Right lobe of liver (tissue), 6 donors: ENCODE measurements at regions not wholly inside any gene's neighbourhood (a gene's known extent, or its start where the extent isn't known, plus 50 kb on each side); places are given as distances from the start of the nearest gene placed in this dataset.

Experiments used
- ATAC-seq, 4 donors: fragments of 200-7000 bp; cut with Tn5 transposase; one replicate each; pipeline ENCODE4 v1.9.1; 2020; ENCODE audit warnings: mild to moderate bottlenecking in 4 of 4, moderate library complexity in 4 of 4
- DNase-seq, 3 donors: peaks; one replicate each; pipeline ENCODE4 v3.0.0-alpha.2; 2020
- H3K27ac ChIP-seq, 3 donors: fragments of 200-600 bp; one replicate each; pipeline ENCODE4 v1.8.0; 2022
- H3K27me3 ChIP-seq, 2 donors: fragments of 200-600 bp; one replicate each; pipeline ENCODE4 v1.8.0; 2022
- H3K36me3 ChIP-seq, 4 donors: fragments of 200-600 bp; sonication (generic) in 1 of 4; one replicate each; pipeline versions ENCODE4 v1.5.1 to v1.8.0; 2017 to 2022; ENCODE audit warnings: control low read depth in 1 of 4
- H3K4me1 ChIP-seq, 4 donors: fragments of 200-600 bp; sonication (generic) in 1 of 4; one replicate each; pipeline versions ENCODE4 v1.5.1 to v1.8.0; 2017 to 2022; ENCODE audit warnings: control low read depth in 1 of 4
- H3K4me3 ChIP-seq, 3 donors: fragments of 200-600 bp; one replicate each; pipeline ENCODE4 v1.8.0; 2022
- H3K9me3 ChIP-seq, 4 donors: fragments of 200-600 bp; sonication (generic) in 1 of 4; one replicate each; pipeline versions ENCODE4 v1.5.1 to v1.8.0; 2017 to 2022; ENCODE audit warnings: control low read depth in 1 of 4
- POLR2A ChIP-seq: fragments of 450-650 bp; IDR thresholded peaks from one replicate; pipeline ENCODE4 v1.6.1; 2017; ENCODE audit warnings: antibody characterized with exemption, mild to moderate bottlenecking
- WGBS: methylation state at CpG from one replicate; pipeline ENCODE4 v1.1.6; 2018; ENCODE audit warnings: low coverage, low lambda C conversion rate; ENCODE audit not compliant: insufficient coverage; ENCODE audit errors: missing lambda C conversion rate; 5-methylcytosine and 5-hydroxymethylcytosine counted together
- intact Hi-C, 2 donors: fragments of 100-400 bp; cut with DNase I; formaldehyde crosslinking; loops; one replicate each; pipeline versions ENCODE4 v1.11.2 to v1.14.1; 2022
- TF ChIP-seq, protein P1 (sequence below), 4 donors: fragments of 200-600 bp in 3 of 4; fragments of 450-650 bp in 1 of 4; IDR thresholded peaks; one replicate each; pipeline versions ENCODE4 v1.5.1 to v1.8.0; 2016 to 2022; ENCODE audit warnings: antibody characterized with exemption in 4 of 4, mild to moderate bottlenecking in 2 of 4
- donor health status: DM: no; HTN: yes; CAD: no.
- donor health status: DM: no; HTN: no; CAD: no.
- donor health status: DM: no; HTN: no; CAD: no.
- donor health status: DM: no; HTN: yes; CAD: no.
- donor health status: DM: no; HTN: yes; CAD: no.

DNA sequence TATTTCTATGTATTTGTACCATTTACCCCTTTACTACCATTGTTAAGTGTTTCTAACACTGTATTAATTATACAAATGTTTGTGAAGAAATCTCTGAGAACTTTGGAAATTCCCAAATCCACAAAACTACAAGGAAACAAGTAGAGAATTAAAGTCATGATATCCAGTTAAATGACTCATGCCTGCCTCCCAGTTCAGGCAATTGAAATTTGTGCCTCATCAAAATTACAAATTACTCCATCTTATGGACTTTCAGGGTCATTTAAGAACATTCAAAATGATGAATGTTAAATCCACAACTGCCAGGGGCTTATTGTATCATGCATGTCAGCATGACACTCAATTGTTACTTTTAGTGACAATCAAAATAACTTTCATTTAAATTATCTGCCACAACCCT lies 282.4 kb downstream of the ZNF326 start:
- Histone ChIP-seq H3K9me3 (no peaks in the 10 kb centered on the region), H3K27ac (no peak overlapping the region), H3K36me3 (no peaks in the 10 kb centered on the region), H3K4me1 (no peaks in the 10 kb centered on the region), H3K4me3 (no peak overlapping the region), H3K27me3 (no peaks in the 10 kb centered on the region)
- TF ChIP-seq POLR2A: no peak
- TF ChIP-seq, protein P1, sequence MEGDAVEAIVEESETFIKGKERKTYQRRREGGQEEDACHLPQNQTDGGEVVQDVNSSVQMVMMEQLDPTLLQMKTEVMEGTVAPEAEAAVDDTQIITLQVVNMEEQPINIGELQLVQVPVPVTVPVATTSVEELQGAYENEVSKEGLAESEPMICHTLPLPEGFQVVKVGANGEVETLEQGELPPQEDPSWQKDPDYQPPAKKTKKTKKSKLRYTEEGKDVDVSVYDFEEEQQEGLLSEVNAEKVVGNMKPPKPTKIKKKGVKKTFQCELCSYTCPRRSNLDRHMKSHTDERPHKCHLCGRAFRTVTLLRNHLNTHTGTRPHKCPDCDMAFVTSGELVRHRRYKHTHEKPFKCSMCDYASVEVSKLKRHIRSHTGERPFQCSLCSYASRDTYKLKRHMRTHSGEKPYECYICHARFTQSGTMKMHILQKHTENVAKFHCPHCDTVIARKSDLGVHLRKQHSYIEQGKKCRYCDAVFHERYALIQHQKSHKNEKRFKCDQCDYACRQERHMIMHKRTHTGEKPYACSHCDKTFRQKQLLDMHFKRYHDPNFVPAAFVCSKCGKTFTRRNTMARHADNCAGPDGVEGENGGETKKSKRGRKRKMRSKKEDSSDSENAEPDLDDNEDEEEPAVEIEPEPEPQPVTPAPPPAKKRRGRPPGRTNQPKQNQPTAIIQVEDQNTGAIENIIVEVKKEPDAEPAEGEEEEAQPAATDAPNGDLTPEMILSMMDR (IDR thresholded peaks at IDR 0.05): no peak
- intact Hi-C loops: no loop called here
- ATAC-seq (no peak), DNase-seq (no peak)

DNA sequence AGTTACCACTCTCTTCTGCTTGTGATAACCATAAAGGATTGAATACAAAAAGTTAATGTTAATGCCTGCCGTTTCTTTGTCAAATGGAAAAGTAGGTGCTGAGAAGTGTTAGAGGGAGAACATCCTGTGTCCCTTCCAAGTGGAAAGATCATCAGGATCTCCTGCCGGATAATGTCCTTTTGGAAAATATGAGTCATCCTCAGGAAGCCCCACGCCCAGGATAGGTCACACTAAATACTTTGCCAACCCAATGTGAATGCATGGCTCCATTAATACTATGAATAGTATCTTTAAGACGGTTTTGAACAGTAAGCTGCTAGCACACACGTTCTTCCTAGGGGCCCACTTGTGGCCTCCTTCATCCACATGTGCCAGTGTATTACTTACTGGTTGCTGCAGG lies 279.5 kb downstream of the ZNF326 start:
- intact Hi-C loops: no loop called here
- H3K4me1 ChIP-seq: no peaks in the 10 kb centered on the region
- no peaks in the 10 kb centered on the region for H3K9me3 ChIP-seq
- no peaks in the 10 kb centered on the region for H3K27me3 ChIP-seq
- 38% methylated on average over 4 of the region's 5 CpGs for WGBS
- H3K36me3 ChIP-seq: no peaks in the 10 kb centered on the region
- H3K27ac ChIP-seq: no peak overlapping the region
- TF ChIP-seq, protein P1 (IDR thresholded peaks at IDR 0.05): no peak
- TF ChIP-seq POLR2A: no peak
- DNase-seq: no peak
- H3K4me3 ChIP-seq: no peak overlapping the region
- no peak for ATAC-seq

DNA sequence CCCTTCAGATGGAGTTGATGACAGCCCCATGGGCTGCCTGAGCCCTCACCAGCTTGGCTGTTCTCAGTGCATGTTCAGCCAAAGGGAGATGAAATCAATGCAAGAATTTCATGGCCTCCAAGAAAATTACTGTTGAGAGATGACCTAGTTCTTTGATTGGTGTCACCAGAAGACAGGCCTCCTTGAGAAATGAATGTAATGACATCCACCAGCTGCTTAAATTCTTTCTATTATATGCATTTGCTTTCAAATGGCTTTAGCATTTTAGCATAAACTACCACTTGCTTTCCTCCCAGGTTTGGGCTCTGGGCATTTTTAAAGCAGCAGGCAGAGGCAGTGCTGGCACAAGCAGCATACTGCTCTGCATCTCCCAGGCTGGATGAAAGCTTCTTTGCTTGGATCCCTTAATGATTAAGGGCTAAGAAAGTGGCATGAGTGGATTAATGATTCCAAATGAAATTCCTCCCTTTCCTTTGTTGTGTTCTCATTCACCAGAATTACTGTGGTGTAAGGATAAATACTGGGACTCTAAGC lies 278.4 kb downstream of the ZNF326 start:
- TF ChIP-seq POLR2A: no peak
- TF ChIP-seq, protein P1 (IDR thresholded peaks at IDR 0.05): no peak
- Histone ChIP-seq H3K4me3 (no peak overlapping the region), H3K27ac (no peak overlapping the region), H3K9me3 (no peaks in the 10 kb centered on the region), H3K4me1 (no peaks in the 10 kb centered on the region), H3K36me3 (no peaks in the 10 kb centered on the region), H3K27me3 (no peaks in the 10 kb centered on the region)
- ATAC-seq: no peak
- intact Hi-C loops: no loop called here
- no peak for DNase-seq

DNA sequence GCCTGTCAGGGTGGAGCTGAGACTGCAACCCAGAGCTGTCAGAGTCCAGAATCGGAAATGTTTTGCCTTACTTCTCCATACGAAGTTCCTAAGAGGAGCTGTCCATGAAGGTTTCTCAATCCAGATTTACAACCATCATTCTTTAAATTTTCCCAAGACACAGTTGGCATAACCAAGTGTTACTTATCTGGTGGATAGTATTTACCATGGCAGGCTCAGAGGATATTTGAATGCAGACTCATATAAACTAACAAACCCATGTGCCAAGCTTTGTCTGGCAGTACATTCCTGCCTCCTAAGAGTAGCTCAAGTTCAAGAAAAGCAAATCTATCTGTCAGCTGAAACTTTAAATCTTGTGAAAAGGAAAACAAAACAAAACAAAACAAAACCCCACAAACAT lies 267.9 kb downstream of the ZNF326 start:
- Histone ChIP-seq H3K36me3 (no peaks in the 10 kb centered on the region), H3K4me3 (no peak overlapping the region), H3K27ac (no peak overlapping the region), H3K4me1 (no peaks in the 10 kb centered on the region), H3K27me3 (no peaks in the 10 kb centered on the region), H3K9me3 (no peaks in the 10 kb centered on the region)
- intact Hi-C loops: no loop called here
- DNase-seq (no peak), ATAC-seq (no peak)
- WGBS: 56% methylated on average over 2 of the region's 2 CpGs
- no peak for TF ChIP-seq POLR2A
- TF ChIP-seq, protein P1 (IDR thresholded peaks at IDR 0.05): no peak

DNA sequence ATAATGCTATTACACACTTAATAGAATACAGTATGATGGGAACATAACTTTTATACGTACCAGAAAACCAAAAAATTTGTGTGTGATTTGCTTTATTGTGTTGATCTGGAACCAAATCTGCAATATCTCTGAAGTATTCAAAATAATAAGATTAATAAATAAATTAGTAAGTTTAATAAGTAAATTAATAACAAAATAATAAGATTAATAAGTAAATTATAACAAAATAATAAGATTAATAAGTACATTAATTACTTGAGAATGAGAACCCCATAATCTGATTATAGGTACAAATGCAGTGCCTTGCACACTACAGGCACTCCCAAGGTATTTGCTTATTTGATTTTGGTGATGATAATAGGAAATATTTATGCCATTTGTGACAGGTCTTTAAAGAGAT lies 267.4 kb downstream of the ZNF326 start:
- Histone ChIP-seq H3K27ac (no peak overlapping the region), H3K9me3 (no peaks in the 10 kb centered on the region), H3K4me3 (no peak overlapping the region), H3K27me3 (no peaks in the 10 kb centered on the region), H3K36me3 (no peaks in the 10 kb centered on the region), H3K4me1 (no peaks in the 10 kb centered on the region)
- DNase-seq (no peak), ATAC-seq (no peak)
- intact Hi-C loops: no loop called here
- 67% methylated on average over 1 of the region's 1 CpG for WGBS
- no peak for TF ChIP-seq POLR2A
- TF ChIP-seq, protein P1 (IDR thresholded peaks at IDR 0.05): no peak
